HG03139 (cell line): ENCODE measurements at regions not wholly inside any gene's neighbourhood (a gene's known extent, or its start where the extent isn't known, plus 50 kb on each side); places are given as distances from the start of the nearest gene placed in this dataset.
A peak's percentile ranks its signal among the peaks of the same experiment; 100 is the strongest.

Experiments
- ATAC-seq: cut with Tn5 transposase; IDR thresholded peaks from one replicate; pipeline ENCODE4 v1.9.1; 2021; ENCODE audit not compliant: unreplicated experiment

GRCh38 chr3:159852821-159853505, 135.7 kb upstream of the IL12A start:
- ATAC-seq = no peak

DNA sequence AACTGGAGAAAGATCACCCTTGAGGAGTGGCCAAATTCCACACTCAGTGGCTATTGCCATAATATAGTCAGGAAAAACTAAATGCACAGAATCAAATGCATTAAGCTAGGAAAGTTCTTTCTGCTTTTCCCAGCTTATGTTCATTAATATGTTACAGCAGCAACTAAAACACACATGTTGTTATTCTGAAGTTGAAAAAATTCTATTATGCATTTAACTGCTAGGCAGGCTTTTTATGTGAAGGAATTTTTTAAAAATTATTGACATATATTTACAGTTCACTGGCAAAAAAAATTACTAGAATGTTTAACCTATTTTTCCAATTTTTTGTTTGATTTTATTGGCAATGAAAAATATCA, 135.2 kb upstream of the IL12A start:
- ATAC-seq = no peak

- no peak for ATAC-seq
These were observed 134.0 kb upstream of the IL12A start for GRCh38 chr3:159854500-159855124.

DNA sequence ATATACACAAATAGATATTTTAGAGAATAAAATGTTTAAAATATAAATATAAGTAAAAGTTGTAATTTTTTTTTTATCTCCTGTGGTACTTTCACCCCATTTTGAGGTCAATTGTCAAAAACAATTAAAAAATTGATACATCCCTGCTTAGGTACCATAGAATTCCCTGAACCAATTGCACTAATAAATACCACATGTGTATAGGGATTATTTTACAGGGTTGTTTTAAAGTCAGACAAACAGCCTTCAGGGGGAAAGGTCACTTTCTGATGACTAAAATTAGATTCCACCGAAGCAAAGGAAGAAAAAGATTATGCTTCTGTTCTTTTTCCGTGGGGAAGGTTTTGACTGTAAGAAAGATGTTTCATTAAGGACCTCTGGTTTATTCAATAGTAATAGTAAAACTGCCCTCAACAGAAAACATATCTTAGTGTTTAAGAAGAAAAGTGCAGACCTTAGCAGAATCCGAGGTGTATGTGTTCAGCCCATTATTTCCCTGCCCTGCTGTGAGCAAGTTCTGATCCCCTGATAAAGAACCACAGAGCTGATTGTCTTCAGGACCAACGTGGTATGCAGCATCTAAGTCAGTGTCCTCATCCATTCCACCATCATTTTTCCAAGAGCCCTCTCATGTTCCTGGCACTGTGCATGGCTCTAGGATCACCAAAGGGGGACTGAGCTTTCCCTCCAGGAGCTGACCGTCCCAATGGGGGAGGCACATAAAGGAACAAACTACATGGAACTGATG, 132.9 kb upstream of the IL12A start:
- ATAC-seq = no peak

DNA sequence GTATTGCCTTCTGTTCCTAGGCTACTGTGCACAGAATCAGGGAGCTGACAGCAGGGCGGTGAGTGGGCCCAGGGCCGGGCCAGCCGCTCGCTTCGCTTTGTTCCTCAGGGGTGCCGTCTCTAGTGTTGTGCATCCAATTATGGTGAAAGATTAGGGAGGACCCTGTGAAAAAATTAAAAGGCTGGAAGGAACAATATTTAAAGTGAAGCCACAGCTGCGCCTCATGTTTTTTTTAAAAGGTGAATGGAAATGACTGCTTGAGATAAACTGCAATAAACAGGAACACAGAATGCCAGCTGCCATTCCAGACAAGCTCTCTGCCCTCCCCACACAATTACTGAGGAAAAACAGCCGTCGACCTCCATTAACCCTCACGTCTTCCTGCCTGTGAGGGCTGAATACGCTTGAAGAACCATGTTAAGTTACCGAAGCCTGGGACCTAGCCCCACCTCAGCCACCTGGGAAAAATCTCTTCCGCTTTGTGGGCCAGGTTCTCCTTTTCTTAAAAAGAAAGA, 132.0 kb upstream of the IL12A start:
- no peak for ATAC-seq

GRCh38 chr3:159857840-159858239, 130.8 kb upstream of the IL12A start:
- no peak for ATAC-seq

GRCh38 chr3:159858650-159859049, 130.0 kb upstream of the IL12A start:
- ATAC-seq = no peak

DNA sequence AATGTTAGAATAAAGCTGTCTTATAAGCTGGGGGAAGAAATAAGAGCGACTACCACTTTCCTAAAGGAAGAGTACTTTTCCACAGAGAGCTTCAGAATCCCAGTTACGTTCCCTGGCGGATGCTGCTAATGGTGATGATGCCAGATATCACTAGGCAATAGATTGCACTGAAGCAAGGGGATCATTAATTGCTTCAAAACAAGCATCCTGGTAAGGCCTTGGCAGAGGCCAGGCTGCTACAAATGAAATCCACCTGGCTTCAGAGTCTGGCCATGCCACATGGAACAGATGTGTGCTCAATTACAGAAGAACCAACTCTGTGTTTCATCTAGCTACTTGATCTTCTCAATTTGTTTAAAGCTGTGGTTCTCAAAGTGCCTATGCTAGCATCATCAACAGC, 129.2 kb upstream of the IL12A start:
- ATAC-seq = no peak

DNA sequence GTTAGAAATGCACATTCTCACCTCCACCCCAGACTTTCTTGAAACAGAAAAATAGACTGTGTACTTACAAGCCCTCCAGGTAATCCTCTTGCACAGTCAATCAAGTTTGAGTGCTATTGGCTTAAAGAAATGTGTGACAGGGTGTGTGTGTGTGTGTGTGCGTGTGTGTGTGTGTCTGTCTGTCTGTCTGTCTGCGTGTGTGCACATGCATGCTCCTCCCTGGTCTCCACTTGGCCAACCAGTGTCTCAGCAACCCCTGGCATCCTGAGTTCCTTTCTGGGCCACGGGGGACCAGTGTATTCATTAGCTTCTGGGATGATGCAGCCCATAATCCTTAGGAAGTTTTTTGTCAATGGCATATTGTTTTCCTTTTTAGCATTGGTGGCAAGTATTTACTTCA, 128.8 kb upstream of the IL12A start:
- ATAC-seq = no peak

DNA sequence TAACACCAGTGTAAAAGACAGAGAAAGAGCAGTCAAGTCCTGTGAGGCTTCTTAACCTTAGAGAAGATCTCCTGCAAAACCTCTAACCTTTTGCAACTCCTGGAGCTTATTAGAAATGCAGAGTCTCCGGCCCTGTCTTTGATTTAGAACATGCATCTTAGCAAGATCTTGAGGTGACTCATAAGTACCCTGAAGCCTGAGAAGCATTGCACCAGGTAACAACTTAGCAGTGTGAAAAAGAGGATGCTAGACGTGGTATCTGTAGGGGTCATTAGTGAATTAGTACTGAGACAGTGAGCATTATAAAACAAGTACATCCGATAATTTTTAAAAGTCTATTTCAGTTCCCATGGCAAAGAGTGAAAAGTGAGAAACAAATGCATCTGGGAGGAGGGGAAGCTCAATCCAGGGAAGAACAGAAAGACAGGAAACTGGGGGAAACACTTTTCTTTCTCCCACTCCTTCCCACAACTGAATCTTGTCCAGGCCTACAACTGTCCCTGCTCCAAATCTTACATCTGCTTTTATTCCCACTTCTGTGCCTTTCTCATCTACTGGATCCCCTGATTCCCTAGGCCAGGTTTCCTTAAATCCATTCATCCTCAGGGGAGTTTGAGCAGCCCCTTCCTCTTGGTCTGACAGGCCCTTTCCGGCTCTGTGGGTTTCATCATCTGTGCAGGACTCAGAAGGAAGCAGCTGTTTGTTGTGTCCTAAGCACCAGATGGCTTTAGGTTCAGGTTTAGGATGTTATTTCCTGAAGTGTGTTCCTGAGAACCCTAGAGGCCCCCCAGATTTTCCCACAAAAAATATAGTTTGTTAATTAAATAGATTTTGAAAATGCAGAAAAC, 128.1 kb upstream of the IL12A start:
- ATAC-seq = no peak

DNA sequence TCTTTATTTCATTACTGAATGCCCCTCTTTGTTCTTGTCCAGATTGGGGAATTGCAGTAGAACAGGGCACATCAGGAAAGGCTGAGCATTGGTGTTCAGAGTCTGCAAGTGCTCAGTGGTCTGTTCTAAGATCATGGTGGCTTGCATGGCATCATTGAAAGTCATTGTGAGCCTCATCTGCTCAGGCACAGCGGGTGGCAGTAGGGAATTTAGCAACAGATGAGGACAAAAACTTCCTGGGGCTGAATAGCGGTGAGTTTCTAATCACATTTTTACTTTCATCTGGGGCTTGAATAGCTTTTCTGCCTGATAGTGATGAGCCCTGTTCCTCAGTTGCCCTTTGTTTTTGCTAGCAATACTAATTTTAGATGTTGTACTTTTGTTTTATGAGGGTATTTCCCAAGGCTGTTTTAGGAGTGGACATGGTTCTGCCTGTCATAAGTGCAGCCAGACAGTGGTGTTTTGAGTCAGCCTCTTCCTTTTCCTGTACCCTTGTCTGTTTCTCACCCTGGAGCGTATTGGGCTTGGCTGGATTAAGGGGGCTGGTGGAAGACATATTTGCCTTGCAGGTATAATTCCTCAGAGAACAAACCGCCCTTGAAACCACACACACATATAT, 127.2 kb upstream of the IL12A start:
- peak; percentile 50 for ATAC-seq

DNA sequence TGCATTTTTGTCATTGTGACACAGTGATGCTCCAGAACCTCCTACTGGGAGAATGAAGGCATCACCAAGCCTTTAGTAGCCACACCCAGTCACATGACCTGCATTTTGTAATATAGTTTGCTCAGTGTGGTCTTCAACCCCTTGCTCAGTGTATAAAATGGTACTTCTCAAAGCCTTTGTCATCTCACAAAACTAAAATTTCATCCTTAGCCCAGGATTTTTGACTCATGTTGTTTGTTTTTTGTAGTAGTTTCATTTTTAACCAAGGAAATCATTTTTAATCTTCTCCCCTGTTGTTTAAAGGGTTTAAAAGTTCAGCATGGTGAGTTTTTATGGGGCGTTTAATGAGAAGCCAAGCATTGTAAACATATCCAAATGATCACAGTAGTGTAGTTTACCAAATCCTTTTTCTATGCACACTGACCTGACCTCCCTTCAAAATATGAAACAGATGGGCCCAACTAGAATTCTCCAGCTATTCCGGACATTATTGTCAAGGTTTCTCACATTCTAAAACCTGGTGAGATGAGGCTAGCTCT, 123.5 kb upstream of the IL12A start:
- no peak for ATAC-seq

DNA sequence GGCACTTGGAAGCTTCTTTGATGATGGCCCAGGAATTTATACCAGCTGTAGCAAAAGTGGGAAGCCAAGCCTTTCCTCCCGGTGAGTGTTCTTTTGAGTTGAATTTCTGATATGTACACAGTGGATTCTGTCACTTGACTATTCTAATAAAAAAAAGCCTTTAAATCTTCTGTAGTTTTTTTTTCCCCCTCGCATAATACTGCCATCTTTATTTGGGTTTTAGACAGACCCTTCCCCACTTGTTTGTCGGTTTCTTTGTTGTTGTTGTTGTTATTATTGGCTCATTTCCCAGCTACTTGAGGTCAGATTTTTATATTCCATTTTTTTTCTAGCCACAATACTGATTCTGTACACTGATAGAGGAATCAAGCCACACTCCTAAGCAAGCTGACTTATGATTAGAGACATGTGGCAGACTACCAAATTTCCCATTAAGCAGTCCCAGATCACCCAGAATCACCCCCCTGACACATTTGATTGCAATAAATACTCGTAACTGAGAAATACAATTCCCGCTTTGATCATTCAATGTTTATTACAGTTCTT, 122.4 kb upstream of the IL12A start:
- no peak for ATAC-seq

- ATAC-seq = no peak
These were observed 121.3 kb upstream of the IL12A start for GRCh38 chr3:159867372-159867771.

- ATAC-seq = no peak
These were observed 117.9 kb upstream of the IL12A start for GRCh38 chr3:159870723-159871122.

DNA sequence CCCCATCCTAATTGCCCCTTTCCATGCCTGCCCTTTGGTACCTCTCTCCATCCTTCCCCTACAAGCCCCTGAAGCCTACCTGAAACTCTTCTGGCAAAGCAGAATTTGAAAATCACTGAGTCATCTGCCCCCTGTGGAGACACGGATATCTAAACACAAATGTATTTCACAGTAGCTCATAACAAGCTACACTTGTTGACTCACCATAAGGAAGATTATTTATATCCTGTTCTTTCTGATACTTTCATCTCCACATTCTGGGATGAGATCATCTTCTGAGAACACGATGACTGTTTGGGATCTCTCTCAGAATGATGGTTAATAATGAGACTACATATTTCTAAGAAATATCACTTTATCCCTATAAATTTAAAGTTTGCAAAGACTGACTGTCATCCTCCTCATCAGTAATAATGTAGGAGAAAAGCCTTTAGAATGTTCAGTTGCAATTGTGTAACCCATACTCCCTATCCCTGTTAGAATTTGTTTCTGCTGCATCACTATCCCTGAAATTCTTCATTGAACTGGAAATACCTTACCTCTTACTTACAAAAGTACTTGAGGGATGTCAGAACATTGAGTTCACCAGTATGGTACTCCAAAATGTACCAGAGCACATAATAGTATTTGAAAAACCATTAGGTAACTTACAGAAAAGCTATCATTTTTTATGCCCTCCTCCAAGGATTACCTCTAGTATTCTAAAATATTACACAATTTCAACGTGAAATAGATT, 116.1 kb upstream of the IL12A start:
- no peak for ATAC-seq

- no peak for ATAC-seq
These were observed 113.5 kb upstream of the IL12A start for GRCh38 chr3:159875116-159875515.

DNA sequence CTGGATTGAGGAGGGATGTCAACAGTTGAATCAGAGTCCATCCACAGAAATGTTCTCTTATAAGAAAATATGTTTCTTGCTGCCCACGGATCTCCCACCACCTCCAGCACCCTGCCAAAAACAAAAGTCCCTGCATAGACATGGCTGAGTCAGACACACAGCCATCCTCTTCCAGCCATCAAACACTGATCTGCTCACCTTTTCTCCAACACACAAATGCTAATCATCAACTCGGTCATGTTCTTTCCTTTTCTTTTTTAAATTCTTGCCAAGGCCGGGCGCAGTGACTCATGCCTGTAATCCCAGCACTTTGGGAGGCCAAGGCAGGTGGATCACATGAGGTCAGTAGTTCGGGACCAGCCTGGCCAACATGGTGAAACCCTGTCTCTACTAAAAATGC, 110.7 kb upstream of the IL12A start:
- ATAC-seq = no peak

DNA sequence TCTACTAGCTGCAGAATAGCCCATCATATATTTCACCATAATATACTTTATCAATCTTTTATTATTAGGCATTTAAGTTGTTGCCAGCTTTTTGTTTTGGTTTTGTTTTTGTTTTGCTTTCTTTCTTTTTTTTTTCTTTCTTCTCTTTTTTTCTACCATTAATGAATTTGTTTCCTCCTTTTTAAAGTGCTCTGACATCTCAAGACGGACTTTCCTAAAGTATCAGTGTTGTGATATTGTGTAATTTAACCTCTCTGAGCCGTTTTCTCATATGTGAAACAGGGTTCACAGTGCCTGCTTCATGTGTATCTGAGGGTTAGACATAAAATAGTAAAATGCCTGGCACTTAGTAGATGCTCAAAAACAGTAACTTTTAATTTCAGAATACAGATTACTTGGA, 109.5 kb upstream of the IL12A start:
- no peak for ATAC-seq

DNA sequence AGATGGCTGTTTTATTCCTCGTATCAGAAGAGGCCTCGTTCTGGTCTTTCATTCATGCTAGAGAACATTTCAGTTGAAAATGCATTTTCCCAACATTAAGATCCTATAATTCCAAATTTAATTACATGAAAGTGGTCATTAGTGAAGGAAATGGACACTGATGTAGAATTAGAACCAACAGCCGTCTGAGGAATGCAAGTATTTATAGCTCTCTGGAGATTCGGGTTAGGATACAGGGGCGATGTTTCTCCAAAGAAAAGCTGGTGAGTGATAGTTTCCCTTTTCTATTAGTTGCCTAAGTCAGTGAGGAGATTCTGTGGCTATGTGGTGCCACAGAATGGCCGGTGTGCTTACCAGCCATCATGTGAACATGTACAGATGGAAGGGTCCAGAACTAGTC, 109.0 kb upstream of the IL12A start:
- ATAC-seq = no peak
